SJSA1 (cell line): ENCODE measurements at regions not wholly inside any gene's neighbourhood (a gene's known extent, or its start where the extent isn't known, plus 50 kb on each side); places are given as distances from the start of the nearest gene placed in this dataset.
"Not testable (repeated sequence)": the region's sequence is repeated elsewhere in the genome, so short reads cannot be mapped to it uniquely, and the experiment has no call there.

Experiments
- DNase-seq, 2 experiments: peaks; one replicate each; pipeline ENCODE4 v3.0.0-alpha.2; 2015 to 2020; ENCODE audit warnings: low spot score in 2 of 2, low read depth in 1 of 2
- H3K27ac ChIP-seq: fragments of 250-450 bp; sonication (Bioruptor Pico); 2 replicates; pipeline ENCODE4 v1.5.1; 2020; ENCODE audit warnings: mild to moderate bottlenecking, moderate library complexity
- H3K27me3 ChIP-seq: fragments of 250-450 bp; sonication (Bioruptor Pico); replicated peaks from 2 replicates; pipeline ENCODE4 v1.5.1; 2020; ENCODE audit warnings: mild to moderate bottlenecking, moderate library complexity
- H3K36me3 ChIP-seq: fragments of 250-450 bp; sonication (Bioruptor Pico); 2 replicates; pipeline ENCODE4 v1.5.1; 2020; ENCODE audit warnings: mild to moderate bottlenecking
- H3K4me1 ChIP-seq: fragments of 250-450 bp; sonication (Bioruptor Pico); replicated peaks from 2 replicates; pipeline ENCODE4 v1.6.1; 2021; ENCODE audit warnings: mild to moderate bottlenecking
- H3K4me3 ChIP-seq: fragments of 250-450 bp; sonication (Bioruptor Pico); 2 replicates; pipeline ENCODE4 v1.5.1; 2020; ENCODE audit warnings: mild to moderate bottlenecking
- H3K9me3 ChIP-seq: fragments of 250-450 bp; sonication (Bioruptor Pico); replicated peaks from 2 replicates; pipeline ENCODE4 v1.5.1; 2020; ENCODE audit warnings: mild to moderate bottlenecking

- H3K4me3 ChIP-seq: no peak overlapping the region
- H3K36me3 ChIP-seq: no peaks in the 10 kb centered on the region
- no peak overlapping the region for H3K27ac ChIP-seq
- H3K9me3 ChIP-seq: no peaks in the 10 kb centered on the region
- H3K27me3 ChIP-seq: no peaks in the 10 kb centered on the region
- no peaks in the 10 kb centered on the region for H3K4me1 ChIP-seq
- no peak for DNase-seq
Measured at GRCh38 chr1:232327899-232328298, 302.0 kb downstream of the SIPA1L2 start.

DNA sequence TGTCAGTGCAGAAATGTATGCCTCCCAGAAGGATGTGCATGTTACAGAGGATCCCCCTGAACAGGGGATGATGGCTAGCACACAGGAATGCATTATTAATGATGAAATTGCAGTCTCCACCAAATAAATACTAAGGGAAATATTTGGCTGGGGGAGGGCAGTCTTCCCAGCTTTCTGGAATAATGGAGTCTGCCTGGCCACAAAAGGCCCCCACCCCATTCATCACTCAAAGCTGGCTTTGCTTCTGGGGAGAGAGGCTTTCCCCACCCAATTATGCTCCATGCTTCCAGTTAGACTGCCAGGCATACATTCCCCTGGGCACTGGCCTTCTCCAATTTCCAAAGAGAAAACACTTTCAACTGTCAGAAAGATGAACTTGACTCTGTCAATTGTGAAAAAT is 302.7 kb downstream of the SIPA1L2 start:
- Histone ChIP-seq H3K36me3 (no peaks in the 10 kb centered on the region), H3K9me3 (no peaks in the 10 kb centered on the region), H3K27me3 (no peaks in the 10 kb centered on the region), H3K4me3 (no peak overlapping the region), H3K4me1 (no peaks in the 10 kb centered on the region), H3K27ac (no peak overlapping the region)
- DNase-seq: no peak

DNA sequence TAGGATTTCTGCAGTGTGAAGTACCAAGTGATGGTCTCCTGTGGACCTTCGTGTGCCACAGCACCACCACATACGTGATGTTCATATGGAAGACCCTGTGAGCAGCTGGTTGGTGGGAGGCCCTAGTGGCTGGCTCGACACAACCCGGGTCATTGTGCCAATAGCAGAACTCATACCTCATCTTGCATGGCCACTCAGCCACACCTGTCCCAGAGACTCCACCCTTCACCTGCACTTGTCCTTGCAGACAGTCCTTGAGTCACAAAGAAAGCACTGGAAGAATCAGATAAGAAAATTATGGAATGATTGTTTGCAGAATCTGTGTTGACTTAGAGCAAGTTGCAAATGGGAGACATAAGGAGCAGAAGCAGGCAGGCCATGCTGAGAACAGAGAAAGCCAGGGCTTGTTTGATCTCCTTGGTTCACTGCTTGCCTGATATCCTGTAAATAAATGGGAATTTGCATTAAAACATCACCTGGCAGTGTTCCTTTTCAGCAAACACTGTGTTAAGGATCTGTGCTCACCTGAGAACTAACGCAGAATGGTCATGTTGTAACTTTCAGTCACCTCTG is 307.7 kb downstream of the SIPA1L2 start:
- H3K4me1 ChIP-seq: no peaks in the 10 kb centered on the region
- no peaks in the 10 kb centered on the region for H3K27me3 ChIP-seq
- H3K36me3 ChIP-seq: no peaks in the 10 kb centered on the region
- 0 out of 2 replicates have a peak, but pooled peaks cover 2% of the 10 kb centered on the region for H3K9me3 ChIP-seq
- no peak for DNase-seq
- no peak overlapping the region for H3K27ac ChIP-seq
- no peak overlapping the region for H3K4me3 ChIP-seq

DNA sequence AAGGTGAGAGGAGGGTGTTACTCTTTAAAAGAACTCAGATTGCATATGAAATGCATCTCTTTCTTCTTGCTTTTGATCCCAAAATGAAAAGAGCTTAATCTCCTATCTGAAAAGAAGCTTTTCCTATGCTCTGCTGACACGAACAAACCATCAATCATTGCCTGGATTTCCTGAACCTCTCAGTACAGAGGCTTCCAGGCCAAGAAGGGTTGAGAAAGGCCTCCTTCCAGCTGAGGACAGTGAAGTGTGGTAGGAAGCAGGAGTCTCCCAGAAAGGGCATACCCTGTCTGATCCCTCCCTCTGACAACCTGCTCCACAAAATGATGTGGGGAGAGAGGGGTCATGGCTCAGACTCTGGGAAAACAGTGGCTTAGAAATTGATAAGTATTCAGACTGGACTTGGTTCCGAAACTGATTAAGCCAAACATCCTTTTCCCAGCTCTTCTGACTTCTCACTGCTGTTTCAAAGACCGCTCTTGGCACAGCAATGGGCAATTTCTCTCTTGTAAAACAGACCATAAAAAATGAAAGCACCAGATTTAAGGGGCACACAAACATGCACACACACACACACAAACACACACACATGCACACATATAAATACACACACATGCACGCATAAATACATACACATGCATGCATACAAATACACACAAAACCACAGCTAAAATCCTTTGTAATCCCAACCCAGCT is 310.3 kb downstream of the SIPA1L2 start:
- no peak overlapping the region for H3K27ac ChIP-seq
- H3K36me3 ChIP-seq: no peaks in the 10 kb centered on the region
- H3K4me3 ChIP-seq: no peak overlapping the region
- no peak for DNase-seq
- 0 out of 2 replicates have a peak, but pooled peaks cover 2% of the 10 kb centered on the region for H3K9me3 ChIP-seq
- no peaks in the 10 kb centered on the region for H3K27me3 ChIP-seq
- peaks cover 4% of the 10 kb centered on the region; the same call in 1 of the 2 replicates for H3K4me1 ChIP-seq

DNA sequence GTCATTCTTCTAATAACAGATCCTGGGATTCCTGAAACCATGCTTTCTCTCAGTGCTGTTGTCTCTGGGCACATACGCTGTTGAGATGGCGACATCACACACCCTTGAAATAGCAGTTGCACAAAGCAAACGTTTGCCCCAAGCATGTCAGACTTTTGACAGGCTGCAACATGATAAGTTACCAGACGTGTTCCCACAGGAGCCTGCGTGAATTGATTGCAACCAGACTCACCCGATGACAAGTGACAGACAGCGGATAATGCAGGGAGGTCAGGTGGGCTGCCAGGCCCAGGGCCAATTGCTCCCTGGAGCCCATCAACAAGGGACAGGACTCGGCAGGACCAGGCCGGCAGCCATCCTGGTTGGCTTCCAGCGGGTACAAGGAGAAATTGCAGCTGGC is 310.9 kb downstream of the SIPA1L2 start:
- no peak for DNase-seq
- Histone ChIP-seq H3K27me3 (no peaks in the 10 kb centered on the region), H3K27ac (no peak overlapping the region), H3K36me3 (no peaks in the 10 kb centered on the region), H3K4me1 (peaks cover 4% of the 10 kb centered on the region; the same call in 1 of the 2 replicates), H3K4me3 (no peak overlapping the region), H3K9me3 (0 out of 2 replicates have a peak, but pooled peaks cover 2% of the 10 kb centered on the region)

GRCh38 chr1:232318143-232318542 is 311.8 kb downstream of the SIPA1L2 start:
- H3K9me3 ChIP-seq: 0 out of 2 replicates have a peak, but pooled peaks cover 2% of the 10 kb centered on the region
- no peaks in the 10 kb centered on the region for H3K27me3 ChIP-seq
- H3K36me3 ChIP-seq: no peaks in the 10 kb centered on the region
- H3K27ac ChIP-seq: no peak overlapping the region
- H3K4me3 ChIP-seq: no peak overlapping the region
- no peak for DNase-seq
- H3K4me1 ChIP-seq: peaks cover 4% of the 10 kb centered on the region; the same call in 1 of the 2 replicates

GRCh38 chr1:232317350-232317749 is 312.6 kb downstream of the SIPA1L2 start:
- H3K4me3 ChIP-seq: no peak overlapping the region
- no peak overlapping the region for H3K27ac ChIP-seq
- H3K9me3 ChIP-seq: 0 out of 2 replicates have a peak, but pooled peaks cover 2% of the 10 kb centered on the region
- H3K36me3 ChIP-seq: no peaks in the 10 kb centered on the region
- H3K4me1 ChIP-seq: peaks cover 4% of the 10 kb centered on the region; the same call in 1 of the 2 replicates
- no peak for DNase-seq
- H3K27me3 ChIP-seq: no peaks in the 10 kb centered on the region

DNA sequence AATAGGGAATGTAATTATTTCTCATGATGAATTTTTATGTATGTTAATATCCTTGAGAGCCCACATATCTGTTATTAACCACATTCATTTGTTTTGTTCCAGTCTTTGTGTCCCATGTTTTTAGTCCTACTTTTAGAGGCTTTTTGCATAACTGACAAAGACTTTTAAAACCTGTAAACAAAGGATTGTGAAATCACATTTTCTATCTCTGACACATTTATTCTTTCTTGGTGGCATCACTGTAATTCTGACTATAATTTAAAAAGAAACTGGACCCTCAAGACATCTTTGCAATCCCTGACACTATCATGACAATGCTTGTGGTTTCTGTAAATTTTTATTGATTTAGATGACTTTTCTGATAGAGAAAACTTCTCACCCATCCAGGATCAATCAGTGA is 313.1 kb downstream of the SIPA1L2 start:
- DNase-seq: peak in 1 of 2 experiments; percentile 8
- no peak overlapping the region for H3K4me3 ChIP-seq
- peaks cover 4% of the 10 kb centered on the region; the same call in 1 of the 2 replicates for H3K4me1 ChIP-seq
- no peaks in the 10 kb centered on the region for H3K36me3 ChIP-seq
- no peaks in the 10 kb centered on the region for H3K27me3 ChIP-seq
- no peak overlapping the region for H3K27ac ChIP-seq
- 0 out of 2 replicates have a peak, but pooled peaks cover under 1% of the 10 kb centered on the region for H3K9me3 ChIP-seq

DNA sequence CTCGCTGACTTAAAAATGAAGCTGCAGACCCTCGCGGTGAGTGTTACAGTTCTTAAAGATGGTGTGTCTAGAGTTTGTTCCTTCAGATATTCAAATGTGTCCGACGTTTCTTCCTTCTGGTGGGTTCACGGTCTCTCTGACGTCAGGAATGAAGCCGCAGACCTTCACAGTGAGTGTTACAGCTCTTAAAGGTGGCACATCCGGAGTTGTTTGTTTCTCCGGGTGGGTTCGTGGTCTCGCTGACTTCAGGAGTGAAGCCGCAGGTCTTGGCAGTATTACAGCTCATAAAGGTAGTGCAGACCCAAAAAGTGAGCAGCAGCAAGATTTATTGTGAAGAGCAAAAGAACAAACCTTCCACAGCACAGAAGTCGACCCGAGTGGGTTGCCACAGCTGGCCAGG is 316.1 kb downstream of the SIPA1L2 start:
- H3K27ac ChIP-seq, DNase-seq, H3K36me3 ChIP-seq, H3K27me3 ChIP-seq, H3K4me1 ChIP-seq, H3K9me3 ChIP-seq, H3K4me3 ChIP-seq: not testable (repeated sequence)

GRCh38 chr1:232310541-232310940 is 319.4 kb downstream of the SIPA1L2 start:
- Histone ChIP-seq H3K4me1 (no peaks in the 10 kb centered on the region), H3K4me3 (no peak overlapping the region), H3K27ac (no peak overlapping the region), H3K36me3 (no peaks in the 10 kb centered on the region), H3K27me3 (no peaks in the 10 kb centered on the region), H3K9me3 (no peaks in the 10 kb centered on the region)
- no peak for DNase-seq

GRCh38 chr1:232308616-232309015 is 321.3 kb downstream of the SIPA1L2 start:
- H3K4me1 ChIP-seq: no peaks in the 10 kb centered on the region
- H3K36me3 ChIP-seq: no peaks in the 10 kb centered on the region
- H3K9me3 ChIP-seq: no peaks in the 10 kb centered on the region
- DNase-seq: no peak
- no peaks in the 10 kb centered on the region for H3K27me3 ChIP-seq
- H3K4me3 ChIP-seq: no peak overlapping the region
- H3K27ac ChIP-seq: no peak overlapping the region

DNA sequence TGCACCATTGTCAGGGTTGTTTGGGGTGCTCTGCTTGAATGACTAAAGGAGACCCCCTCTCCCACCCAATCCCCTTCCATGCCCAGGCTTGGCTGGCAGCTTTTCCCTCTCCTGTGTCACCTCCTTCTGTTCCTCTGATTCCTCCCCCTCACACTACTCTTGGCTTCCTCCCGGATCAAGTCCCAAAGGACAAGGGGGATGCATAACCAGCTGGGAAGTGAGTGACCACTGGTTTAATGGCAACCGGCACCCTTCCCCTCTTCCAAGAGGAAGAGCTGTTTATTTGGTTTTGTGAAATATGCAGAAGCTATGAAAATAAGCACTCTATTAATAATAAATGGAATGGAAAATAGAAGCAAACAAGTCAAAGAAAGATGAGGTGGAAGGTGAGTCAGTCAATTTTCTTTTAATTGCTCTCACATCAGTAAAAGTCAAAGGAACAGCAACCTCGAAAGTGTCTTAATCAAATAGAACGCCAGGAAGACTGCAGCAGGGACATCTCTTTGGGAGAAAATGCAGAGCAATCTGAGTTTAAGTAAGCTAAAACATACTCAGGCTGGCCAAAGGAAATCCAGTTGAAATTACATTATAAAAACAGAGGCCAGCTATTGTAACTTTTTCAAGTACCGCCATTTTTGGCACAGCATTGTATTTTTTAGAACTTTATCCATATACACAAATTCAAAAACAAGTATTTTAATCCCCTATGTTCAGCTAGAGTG is 322.5 kb downstream of the SIPA1L2 start:
- Histone ChIP-seq H3K9me3 (no peaks in the 10 kb centered on the region), H3K4me3 (no peak overlapping the region), H3K27me3 (no peaks in the 10 kb centered on the region), H3K4me1 (no peaks in the 10 kb centered on the region), H3K27ac (no peak overlapping the region), H3K36me3 (no peaks in the 10 kb centered on the region)
- DNase-seq: no peak

DNA sequence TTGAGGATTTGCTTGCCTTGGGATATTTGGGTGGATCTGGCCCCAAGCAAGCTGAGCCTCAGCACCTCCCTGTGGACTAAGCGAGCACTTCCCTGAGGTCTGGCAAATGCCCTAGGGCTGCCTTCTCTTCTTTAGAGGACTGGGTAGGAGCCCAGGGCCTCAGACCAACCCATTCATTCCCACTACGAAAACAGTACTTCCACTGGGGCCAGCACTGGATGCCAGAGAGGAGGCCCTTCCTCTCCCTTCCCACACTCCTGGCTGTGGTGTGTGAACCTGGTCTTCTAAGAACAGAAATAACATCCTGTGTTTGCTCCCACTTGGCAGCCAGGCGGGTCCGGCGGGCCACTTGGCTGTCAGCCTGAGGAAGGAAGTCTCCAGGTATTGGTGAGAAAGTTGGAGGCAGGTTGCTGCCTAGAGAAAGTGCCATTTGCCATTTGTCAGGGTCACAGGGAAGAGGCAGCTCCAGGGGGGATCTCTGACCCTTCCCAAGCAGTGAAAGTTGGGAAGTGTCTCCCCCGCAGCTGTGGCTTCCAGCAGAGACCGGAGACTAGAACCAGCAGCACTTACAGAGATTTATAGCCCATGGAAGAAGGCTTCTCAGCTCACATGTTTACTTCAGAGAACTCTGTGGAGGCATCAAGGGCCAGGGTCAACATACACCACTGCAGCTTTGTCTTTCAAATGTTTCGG is 323.5 kb downstream of the SIPA1L2 start:
- Histone ChIP-seq H3K4me3 (no peak overlapping the region), H3K9me3 (no peaks in the 10 kb centered on the region), H3K4me1 (no peaks in the 10 kb centered on the region), H3K36me3 (no peaks in the 10 kb centered on the region), H3K27me3 (no peaks in the 10 kb centered on the region), H3K27ac (no peak overlapping the region)
- no peak for DNase-seq
